NCI-H2196 (cell line): ENCODE measurements at regions not wholly inside any gene's neighbourhood (a gene's known extent, or its start where the extent isn't known, plus 50 kb on each side); places are given as distances from the start of the nearest gene placed in this dataset.

Source experiments
- DNase-seq: peaks from one replicate; lab custom pipeline; 2025; ENCODE audit not compliant: unreplicated experiment; lab: John Stamatoyannopoulos, UW

DNA sequence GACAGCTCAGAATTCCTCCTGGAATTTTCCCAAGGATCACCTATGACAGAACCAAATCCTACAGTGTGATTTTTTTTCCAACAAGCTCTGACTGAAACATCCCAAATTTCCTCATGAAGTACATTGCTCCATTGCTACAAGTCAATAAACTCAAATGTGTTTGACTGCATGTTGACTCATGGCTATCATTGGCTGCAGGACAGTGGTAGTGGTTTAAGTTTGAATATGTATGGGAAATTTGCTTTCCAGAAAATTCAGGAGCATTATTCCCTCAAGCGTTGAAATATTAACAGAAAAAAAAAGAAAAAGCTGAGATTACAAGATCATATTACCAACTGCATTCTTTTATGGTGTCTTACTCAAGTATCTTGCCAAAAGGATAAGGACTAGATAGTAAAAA, 402.8 kb upstream of the DSEL start:
- DNase-seq: no peak

DNA sequence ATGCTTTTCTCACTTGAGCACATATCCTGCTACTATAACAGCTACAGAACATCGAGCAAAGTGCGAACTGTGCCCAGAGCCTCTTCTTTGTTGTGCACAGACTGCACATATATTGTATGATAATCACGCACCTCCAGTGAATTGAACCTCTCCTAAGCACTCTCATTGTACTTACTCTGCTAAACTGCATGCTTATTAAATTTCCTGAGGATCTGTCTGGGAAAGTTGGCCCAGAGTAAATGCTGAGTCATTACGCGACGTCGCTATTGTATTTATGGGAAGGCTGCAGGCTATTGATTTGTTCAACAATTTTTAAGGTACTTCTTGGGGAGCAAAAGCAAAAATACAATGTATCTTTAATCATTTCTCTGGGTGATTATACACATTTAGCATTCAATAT, 399.6 kb upstream of the DSEL start:
- no peak for DNase-seq

DNA sequence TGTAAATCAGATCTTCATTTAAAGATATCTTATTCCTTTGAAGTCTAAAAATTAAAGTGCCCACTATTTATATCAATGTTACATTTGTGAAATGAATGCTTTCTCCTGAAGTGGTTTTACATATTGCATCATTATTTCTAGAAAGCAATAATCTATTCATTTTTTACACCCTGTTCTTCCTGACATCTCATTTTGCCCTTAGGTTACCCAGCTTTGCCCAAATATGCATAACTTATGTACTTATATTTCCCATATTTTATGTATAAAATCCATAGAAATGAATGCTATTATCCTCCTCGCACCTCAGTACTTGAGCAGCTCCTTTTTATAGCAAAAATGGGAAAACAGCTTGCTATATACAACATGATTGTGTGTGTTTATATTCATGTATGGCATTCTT, 396.5 kb upstream of the DSEL start:
- DNase-seq: no peak

DNA sequence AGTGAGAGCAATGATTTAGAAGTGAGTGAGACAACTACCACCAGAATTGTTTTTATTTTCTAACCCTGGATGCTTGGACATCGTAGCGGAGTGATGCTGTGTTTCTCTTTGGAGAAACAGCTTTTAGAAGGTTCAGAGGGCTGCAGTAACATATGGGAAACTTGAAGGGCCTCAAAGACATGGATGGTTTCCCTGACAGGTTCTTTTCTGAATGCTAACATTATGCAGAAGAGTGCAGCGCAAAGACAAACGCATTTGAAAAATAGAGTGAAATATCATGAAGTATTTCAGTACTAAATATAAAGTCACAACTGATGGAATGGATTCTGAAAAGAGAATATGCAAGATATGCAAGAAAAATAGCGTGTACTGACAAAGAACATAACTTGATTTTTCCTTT, 385.1 kb upstream of the DSEL start:
- no peak for DNase-seq

DNA sequence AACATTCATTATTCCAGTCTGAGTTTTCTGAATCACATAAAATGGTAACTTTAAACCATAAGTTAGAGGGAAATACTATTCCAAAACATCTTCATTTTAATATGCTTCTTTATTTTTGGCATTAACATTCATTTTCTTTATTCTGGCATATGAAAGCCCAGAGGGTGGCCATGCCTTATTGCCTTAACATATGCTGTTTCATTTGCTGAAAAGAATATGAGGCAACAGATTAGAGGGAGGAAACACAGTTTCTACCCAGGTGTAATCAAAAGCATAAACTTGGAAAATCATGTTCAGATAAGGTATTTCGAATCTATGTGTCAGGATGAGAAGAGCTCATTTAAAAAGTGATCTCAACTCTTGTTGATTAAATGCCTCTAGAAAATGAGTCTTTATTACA, 379.9 kb upstream of the DSEL start:
- no peak for DNase-seq

DNA sequence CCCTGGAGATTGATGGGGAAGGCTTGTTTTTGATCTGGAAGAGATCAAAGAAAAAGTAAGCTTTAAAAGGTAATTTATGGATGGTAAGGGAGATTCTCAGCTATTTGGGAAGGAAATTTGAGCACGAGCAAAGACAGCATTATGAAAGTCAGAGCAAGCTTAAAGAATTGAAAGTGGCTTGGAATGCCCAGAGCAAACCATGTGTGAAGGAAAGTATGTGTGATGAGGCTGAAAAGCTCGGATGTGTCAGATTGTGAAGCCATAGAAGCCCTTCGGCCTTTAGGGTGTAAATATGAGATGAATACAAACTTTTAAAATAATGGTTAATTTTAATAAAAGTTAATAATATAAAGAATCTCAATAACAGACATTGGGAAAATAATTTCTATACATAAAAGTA, 377.4 kb upstream of the DSEL start:
- DNase-seq: no peak

DNA sequence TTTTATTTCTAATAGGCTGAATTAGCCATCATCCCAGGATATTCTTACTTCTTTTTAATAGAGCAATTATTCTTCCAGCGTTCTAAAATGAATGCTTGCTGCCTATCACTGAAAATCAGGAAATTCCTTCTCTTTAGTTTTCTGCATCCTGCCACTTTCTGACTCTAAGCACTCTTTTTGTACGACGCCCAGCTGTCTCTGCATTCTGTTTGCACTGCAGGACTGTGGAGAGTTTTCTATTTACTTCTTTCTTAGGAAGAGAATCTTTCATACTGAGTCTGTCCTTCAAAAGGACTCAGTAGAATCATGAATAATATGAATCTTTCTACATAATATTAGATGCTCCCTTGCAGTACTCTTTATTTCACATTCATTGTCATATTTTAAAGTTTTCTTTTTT, 360.4 kb upstream of the DSEL start:
- DNase-seq: no peak

DNA sequence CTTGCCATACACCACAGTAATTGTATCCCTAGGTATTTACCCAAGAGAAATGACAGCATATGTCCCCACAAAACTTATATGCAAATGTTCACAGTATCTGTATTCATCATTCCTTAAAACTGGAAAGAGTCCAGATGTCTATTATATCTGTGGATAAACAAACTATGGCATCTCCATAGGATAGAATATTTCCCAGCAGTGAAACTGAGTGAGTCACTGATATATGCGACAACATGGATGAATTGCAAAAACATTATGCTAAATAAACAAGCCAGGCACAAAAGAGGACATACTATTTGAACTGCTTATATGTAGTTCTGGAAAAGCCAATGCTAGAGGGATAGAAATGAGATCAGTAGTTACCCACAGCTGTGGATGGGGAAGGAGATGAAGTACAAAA, 359.4 kb upstream of the DSEL start:
- DNase-seq: no peak

DNA sequence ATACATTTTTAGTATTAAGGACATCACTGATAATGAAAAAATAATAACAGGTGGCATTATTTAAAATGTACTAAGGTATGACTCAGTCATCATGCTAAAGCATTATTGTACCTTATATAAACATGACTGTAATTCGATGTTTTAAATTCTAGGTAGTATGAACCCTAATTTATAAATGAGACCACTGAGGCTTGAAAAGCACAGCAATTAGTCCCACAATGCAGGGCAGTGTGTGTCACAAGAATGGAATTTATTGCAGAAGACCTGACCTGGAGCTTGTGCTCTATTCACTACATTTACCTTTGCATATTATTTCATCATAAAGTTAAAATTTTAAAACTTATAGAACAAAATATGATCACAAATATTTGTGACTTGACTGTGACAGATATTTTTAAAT, 358.5 kb upstream of the DSEL start:
- DNase-seq: no peak

DNA sequence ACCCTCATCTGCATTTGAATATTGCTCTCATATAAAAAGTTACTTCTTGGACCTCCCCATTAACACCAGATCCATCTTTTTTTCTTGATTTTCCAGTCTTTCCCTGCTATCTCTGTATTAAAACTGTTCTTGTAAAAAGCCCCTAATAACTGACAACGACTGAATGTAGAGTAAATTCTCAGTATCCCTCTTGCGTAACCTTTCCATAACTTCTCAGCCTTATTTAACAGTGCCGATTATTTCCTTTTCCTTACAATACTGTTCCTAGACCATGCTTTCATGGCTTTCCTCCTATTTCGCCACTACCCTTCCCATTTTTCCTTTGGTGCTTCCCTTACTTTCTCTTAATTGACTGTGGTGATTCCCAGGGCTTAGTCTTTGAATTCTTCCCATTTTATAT, 348.9 kb upstream of the DSEL start:
- no peak for DNase-seq

DNA sequence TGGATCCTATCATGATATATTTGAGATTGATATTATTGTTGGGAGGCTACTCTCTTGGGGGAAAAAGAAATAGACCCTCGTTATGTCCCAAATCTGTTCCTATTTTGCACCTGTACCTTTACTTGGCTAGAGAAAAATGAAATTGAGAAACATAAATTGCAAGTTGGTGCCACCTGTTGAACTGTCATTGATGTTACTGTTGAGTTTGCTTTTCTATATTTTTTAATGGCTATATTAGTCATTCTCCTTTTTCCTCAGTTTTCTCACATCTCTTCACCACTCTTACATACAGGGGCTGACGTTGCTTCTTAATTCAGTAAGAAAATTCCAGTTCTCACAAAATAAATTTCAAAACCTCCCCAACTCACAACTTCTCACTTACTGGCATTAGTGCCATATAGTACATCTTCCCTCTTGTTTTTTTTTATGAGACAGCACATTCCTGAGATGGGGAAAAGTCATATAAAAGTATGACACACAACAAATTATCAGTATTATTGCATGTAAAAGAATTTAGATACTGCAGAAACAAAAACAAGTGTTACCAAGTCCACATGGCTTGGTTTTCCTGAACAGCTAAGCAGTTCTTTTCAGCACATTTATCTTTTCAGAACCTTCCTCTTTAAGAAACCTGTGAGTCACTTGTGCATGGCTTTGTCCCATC, 348.3 kb upstream of the DSEL start:
- no peak for DNase-seq

DNA sequence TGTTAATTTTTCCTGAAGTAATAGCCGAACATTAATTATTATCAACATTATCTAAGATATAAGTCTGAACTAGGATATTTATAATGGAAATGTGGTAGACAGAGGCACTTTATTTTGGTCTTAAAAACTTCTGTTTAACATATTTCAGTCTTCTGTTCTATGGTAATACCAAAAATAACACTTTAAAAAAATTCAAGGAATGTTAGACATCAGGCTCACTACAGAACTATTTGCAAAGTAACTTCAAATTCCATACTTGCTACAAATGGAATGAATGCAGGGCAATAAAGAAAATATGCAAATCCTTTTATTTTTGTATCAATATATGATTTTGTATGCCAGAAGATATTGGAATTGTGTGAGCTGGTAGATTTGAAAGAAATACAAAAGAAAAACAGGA, 345.5 kb upstream of the DSEL start:
- DNase-seq: no peak

DNA sequence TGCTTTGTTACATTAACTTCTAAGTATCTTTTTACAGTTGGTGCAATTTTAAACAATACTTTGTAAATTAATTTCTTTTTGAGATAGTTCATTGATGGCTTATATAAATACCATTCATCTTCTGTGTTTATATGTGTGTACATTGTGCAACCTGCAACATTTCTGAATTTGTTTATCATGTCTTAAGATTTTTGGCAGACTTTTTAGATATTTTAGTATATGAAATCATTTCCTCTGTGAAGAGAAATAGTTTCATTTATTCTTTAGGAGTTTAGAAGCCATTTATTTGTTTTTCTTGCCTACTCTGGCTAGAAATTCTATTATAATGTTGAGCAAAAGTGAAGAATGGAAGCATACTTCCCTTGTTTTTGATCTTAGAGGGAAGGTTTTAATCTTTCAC, 337.8 kb upstream of the DSEL start:
- DNase-seq: no peak

DNA sequence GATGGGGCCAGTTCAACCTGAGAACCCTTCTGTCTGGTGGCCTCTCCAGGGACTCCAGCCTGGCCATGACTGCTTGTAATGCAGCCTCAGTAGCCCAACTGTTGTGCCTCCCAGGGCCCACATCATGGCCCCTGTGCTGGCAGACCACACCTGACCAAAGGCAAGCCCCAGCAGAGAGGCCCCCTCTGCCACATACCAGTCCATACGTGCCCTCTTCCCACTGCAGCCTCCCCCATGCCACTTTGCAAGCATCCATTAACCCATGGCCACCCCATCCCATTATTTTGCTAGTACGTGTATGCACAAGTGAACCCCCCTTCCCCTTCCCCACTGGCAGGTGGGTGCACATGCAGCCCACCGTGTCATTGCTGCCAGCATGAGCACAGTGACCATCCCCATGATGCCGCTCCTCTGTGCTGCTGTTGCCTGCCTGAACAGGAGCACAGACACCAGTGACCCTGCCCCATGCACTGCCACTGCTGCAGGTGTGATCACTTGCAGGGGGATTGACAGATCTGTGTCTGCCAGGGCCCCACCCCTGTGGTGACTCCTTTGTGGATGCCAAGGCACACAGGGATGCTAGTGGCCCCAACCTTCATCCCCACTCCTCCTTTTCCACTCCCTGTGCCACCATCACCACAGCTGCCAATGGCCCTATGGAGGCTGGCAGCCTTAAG, 330.0 kb upstream of the DSEL start:
- DNase-seq: no peak

DNA sequence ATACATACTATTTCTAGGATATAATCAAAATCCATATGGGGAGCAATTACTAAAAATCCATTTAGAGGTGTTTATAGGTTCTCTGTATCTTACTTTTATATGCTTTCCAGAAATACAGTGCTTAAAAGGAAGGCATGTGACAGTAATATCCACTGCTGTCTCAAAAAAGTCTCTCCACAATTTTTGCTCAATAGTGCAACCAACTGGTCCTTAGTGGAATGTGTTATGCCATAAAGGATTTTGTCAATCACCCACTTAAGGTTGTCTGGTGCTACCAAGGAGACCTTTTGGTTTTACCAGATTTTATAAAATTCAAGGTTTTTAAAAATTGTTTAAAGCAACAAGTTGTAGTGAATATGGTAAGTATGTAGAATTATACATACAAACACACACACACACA, 328.5 kb upstream of the DSEL start:
- DNase-seq: no peak

DNA sequence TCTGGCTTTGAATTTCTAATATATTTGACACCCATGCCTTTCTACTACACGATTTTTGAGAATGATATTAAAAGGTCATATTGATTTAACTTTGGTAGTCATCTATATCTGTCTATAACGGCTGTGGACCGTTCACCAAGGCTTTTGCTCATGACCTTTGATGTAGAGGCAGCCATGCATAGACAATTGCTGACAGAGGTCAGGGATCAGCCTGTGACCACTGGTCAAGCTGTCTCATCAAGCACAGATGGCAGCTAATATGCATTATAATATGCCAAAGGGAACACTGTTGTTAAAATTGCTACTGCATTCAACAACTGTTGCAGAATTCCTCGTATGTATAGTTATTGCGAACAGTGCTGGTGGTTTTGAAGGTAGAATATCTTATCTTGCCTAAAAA, 323.9 kb upstream of the DSEL start:
- no peak for DNase-seq

DNA sequence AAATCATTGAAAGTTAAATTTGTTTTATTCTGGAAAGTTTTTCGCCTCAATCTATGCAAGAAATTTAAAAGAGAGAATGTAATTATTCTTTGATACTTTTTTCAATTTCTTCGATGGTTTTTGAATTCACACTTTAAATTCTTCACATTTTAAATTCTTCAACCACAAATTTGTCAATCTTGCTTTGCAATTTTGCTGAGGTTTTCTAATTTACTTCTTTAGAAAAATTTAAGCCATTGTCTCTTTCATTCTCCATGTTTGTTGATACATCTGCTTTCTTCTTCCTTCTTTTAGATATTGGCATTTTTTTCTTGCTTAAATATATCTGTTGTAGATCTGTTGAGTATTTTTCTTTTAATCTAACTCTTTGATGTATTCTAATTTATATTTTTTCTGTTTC, 301.9 kb upstream of the DSEL start:
- no peak for DNase-seq

DNA sequence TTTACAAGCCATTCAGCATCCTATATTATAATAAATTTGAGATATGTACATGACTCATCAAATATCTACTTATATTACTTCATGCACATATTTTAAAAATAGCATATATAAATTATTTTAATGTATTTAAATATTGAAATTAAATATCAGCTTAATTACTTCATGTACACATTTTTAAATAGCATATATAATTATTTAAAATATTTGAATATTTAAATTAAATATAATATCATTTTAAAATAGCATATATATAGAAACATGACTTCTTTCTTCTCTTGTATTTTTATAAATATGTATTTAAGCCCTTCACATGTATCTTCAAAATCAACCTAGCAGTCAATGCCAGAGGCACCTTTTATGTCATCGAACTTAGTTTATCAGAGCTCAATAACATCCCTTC, 298.8 kb upstream of the DSEL start:
- no peak for DNase-seq

DNA sequence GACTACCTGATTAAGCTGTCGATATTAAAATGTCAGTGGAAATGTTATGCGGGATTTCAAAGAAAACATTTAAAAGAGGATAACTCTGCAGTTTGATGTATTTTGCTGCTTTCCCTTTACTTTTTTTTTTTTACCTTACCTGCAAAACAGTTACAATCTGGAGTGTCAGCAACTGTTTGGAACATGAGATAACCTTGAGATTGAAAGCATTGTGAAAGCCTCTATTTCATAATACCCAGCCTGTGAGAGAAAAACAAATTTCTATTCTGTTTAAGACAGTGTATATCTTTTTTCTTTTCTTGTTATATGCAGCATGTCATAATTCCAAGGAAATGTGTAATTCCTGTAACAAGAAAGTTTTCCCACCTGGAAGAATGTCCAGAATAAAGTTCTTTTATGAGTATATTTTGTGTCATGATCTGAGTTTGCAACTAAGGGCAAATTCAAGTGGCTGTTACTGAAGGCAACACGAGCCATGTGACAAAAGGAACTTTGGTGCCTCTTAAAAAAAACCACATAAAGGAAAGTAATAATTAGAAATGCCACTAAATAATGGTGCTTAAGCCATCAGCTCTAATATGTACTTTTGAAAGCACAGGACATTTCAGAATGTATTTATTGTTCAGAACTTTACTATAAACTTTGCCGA, 297.0 kb upstream of the DSEL start:
- DNase-seq: no peak

DNA sequence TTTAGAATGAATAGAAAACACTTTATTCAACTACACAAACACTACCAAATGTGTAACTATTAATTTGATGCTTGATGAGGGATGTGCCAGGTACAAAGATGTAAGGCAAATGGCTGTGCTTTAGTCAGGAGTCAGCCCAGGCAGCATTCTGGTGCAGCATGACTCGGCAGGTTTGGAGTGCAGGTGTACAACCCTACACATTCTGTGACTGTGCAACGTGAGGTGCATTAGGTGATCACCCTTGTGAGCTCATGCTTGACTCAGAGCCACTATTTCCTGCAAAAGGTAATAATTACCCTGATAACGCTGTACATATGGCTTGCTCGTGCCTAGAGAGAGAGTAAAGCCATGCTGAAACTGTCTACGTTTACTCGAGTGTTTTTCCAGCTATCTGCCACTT, 288.7 kb upstream of the DSEL start:
- DNase-seq: no peak

DNA sequence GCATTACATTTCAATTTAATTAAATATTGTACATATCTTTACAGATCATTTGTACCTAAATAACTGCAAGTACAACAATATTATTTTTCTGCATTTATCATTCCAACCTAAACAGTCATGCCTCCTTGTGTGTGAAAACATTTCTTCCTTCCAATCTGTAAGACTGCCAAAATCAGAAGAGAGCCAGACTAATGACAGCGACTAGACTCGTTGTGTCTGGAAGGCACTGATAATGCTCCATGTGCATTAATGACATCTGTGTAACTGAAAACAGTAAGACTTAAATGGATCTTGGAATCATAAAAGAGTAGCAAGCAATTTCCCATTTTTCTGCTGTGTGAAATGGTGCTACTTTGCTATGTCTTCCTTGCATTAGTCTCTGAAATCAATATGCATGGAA, 278.0 kb upstream of the DSEL start:
- no peak for DNase-seq

DNA sequence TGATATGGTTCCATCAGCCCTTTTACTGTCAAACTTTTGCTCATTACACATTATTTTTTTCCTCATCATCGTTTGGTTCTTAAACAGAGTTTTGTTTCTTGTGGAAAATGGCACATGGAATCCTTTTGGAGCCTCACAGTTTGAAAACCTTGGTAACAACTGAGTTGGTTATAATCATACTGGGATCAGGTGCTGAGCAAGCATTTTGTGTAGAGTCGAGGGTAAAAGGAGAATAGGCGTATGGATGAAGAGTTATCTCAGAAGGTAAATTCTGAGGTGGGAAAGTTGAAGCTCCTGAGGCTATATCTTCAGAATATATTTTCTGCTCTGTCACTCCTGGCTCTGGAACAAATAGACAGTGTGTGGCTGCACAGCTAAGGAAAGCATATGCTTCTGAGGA, 274.0 kb upstream of the DSEL start:
- DNase-seq: no peak

DNA sequence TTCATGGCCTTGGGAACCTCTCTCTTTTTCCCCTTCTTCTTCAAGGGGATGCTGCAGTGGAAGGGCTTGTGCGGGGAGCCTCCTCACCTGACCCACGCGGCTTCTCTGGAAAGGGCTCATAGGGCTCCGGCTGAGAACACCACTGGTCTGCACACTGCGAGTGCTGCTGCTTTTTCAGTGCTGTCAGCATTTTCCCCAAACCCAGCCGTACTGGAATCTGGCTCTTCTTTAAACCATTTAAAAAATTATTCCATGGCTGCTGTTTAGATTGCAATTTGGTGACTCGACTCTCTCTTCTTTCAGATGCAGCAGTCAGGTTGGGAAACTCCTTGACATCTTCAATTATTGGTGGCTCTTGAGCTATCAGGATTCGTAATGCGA, 272.6 kb upstream of the DSEL start:
- no peak for DNase-seq
